Inflammatory macrophage treated with lipopolysaccharide for 4 hours (primary cell): ENCODE measurements at regions not wholly inside any gene's neighbourhood (a gene's known extent, or its start where the extent isn't known, plus 50 kb on each side); places are given as distances from the start of the nearest gene placed in this dataset.

Experiments used
- DNase-seq: peaks from one replicate; pipeline ENCODE4 v3.0.0-alpha.2; 2020

DNA sequence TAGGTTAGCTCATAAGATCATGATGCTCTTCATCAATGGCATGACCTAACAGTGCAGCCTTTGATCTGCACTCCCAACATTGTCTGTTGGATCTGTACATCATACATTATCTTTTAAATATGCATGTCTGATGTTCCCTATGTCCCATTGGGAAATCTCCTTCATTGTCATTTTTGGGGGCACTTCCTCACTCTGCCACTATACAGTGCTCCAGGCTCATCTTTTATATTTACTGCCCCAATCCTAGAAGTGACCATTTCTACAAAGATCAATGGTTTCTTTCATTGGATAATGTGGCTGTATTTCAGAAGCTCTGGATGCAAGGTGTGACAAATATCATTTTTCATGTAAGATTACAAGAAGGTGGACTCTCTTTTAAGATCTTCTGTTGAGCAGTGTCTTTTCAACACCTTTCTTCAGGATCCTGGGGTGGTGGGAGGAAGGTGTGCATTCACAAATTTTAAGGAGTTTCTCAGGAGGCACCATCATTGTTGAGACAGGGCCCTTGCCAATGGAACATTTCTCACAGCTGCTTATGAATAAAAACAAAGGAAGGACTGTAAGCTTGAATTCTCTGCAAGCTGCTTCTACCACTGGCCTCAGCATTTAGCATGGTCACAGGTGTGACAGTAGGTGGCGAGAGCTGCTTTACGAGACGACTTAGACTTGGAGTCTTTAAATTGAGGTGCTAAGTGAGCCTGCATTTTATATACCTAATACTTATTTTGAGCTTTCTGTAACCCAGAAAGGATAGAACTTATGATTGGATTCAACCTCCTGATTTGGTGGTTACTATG, 403.0 kb downstream of the LMO7 start:
- DNase-seq, result no peak

DNA sequence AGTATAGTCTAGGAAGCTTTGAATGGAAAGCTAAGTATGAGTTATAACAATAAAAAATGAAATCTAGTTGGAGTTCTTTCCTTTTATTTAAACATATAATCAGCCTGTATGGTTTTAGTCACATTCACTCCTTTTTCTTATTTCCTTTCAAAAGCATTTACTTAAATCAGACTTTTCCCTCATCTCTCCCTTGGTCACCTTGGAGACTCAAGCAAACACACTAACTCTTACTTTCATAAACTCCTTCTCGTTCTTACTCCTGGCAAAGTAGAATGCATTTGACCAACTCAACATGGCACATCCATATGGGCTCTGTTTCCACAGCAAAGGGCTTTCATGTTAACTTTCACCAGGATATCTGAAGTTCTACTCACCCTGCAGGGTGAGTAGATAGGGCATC, 400.0 kb downstream of the LMO7 start:
- DNase-seq, result no peak

- DNase-seq, result peak; percentile 1
Observed at GRCh38 chr13:76035711-76036110, 399.6 kb downstream of the LMO7 start.

DNA sequence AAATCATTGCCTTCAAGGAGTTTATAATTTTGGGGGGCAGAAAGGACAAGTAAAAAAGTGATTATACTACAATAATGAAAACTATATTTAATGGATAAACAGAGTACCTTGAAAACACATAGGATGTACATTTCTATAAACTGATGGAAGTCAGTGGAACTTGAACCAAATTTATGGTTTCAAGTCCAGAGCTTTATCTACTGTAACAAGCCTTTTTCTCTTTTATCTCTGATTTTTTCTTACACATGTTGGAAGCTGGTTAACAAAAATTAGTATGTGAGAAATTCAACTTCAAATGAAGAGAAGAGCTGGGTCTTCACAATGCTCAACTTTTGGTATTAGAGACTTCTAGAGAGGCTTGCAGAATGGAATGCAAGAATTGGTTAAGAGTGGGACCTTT, 393.6 kb downstream of the LMO7 start:
- no peak for DNase-seq

GRCh38 chr13:76029088-76029487, 393.0 kb downstream of the LMO7 start:
- DNase-seq, result no peak

GRCh38 chr13:76027131-76027530, 391.0 kb downstream of the LMO7 start:
- DNase-seq, result no peak

DNA sequence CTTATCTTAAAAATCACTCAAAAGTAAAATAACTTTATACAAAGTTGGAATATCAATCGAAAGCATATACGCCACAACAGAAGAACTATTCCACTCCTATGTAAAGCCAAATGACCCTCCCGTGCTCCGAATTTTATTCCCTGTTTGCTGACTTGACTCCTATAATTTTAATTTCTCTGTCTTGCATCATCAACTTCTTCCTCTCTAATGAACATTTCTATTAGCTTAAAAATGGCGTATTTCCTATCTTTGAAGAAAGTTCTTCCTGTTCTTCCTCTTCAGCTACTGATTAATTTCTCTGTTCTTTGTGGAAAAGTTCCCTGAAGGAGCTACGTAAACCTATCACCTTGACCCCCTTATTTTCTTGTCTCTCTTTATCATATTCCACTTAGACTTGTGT, 389.3 kb downstream of the LMO7 start:
- DNase-seq, result no peak

GRCh38 chr13:76024151-76024550, 388.0 kb downstream of the LMO7 start:
- no peak for DNase-seq

GRCh38 chr13:76023652-76024051, 387.5 kb downstream of the LMO7 start:
- DNase-seq, result no peak

DNA sequence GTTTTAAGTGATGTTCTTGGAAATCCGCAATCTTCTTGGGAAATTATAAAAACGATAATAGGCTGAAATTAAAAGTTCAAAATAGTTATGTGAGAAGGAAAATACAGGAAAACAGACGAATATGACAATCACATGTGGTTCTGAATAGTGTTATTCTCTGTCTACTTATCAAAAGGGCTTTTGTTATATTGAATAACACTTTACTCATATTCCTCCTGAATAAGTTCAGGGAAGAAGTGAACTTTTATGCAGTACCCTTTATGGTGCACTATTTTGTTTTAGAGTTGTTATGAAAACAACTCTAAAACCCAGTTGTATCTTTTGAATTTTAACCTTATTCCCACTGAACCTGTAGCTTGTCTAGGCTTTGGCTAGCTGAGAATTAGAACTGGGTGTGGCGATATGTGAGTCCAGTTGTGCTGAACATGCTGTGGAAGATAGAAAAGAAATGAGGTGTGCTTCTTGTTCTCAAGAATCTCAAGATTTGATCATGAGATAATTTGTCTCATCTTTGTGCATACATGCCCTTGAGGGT, 384.4 kb downstream of the LMO7 start:
- DNase-seq, result no peak

- DNase-seq, result no peak
Observed at GRCh38 chr13:76019421-76020044, 383.4 kb downstream of the LMO7 start.

DNA sequence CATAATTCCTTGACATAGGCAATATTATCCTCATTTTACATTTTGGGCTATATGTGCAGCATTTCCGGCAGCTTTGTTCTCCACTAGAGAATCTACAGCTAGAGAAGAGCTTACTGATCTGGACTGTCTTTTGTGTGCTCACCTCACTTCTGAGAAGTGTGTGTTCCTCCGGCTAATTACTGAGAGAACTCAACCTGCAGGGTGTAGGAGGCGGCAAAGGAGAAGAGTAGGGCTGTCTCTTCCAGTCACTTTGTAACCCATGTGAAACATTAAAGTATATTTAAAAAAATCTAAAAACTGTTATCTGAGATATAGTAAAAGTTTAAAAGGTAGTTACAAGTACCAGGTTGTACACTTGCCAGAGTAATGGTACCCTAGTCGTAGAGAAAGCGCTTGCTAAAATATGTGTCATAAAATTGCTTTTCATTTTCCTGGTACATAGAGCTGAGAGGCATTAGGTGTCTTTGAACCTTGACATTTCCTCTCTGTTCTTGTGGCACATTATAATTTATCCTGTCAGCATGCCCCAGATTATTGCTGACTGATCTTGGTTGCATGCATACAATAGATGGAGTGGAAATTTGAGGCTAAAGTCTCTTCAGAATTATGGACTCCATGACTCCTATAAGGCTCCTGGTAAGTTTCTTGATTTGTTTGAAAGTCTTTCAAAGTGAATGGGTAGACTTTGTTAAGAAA, 381.9 kb downstream of the LMO7 start:
- DNase-seq, result no peak

- DNase-seq, result peak; percentile 10
Observed at GRCh38 chr13:76016799-76017400, 380.8 kb downstream of the LMO7 start.

DNA sequence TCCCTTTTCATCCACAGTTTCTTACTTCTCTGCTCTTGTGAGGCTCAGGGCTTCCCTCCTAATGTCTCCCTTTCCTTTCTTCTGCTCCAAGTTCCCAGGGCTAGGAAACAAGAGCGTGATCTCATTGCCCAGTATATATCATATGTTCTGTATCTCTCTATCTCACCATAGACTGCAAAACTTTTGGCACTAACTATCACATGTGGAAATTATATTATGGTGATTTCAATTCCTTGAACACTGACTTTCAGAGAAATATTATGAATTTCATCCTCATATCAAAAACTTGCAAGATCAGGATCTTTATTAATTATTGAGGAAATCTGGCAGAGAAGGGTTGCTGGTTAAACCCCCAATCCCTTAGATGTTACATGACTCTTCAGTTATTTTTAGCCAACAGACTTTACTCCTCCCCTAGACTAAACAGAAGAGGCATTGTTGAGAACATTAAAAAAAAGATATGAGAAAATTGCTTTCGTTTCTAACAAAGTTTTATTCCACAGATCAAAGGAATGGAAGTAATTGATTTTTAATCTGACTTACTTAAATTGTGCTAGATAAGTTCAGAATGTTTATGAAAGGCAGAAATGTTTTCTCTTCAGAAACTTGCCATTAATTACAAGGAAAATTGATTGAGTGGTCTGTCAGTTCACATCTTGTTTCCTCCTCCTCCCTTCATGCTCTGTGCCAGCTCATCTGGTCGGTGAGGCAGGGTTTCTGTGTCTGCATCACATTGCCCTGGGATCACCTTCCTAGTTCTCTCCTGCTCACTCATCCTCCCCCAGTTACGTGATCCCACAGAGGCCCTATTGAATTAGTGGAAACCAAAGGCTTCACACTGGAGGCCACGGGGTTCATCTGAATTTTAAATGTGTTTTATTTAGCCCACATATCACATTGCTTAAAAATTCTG, 378.5 kb downstream of the LMO7 start:
- DNase-seq, result no peak

- DNase-seq, result no peak
Observed at GRCh38 chr13:76012091-76012721, 376.1 kb downstream of the LMO7 start.

DNA sequence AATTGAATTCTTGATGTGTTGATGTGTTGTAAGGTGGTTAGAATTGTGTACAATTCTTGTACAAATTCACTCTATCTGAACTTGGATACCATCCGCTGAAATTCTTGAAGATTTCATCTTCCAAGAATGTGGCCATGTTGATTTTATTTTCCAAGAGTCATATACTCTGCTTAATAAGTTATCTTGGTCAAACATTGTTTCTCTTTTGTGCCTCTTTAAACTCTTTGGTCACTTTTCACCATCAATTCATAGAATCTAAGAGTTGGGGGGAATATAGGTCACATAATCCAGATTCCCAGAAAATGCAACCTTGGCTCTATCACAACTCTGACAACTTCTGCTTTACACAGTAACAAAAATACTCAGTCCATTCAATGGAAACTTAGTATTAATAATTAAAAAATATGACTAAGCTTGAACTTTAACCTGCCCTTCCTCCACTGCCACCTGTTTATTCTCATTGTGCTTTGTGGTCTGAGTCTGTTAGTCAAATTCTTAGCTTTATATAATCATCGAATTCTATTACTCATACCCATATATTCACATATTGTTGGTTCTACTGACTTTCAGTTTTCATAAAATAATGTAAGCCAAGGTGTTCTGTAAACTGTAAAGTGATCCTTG, 373.2 kb downstream of the LMO7 start:
- no peak for DNase-seq

DNA sequence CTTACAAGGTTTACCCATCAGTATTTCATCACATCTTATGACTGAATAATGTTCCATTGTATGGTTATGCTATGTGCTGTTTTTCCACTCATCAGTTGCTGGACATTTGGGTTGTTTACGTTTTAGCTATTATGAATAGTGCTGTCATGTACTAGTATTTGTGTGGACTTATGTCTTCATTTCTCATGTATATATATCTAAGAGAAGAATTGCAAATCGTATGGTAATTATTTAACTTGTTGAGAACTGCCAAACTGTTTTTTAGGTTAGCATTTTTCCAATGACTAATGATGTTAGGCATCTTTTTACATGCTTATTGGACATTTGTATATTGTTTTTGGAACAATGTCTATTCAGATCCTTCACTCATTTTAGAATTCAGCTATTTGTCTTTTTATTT, 368.3 kb downstream of the LMO7 start:
- no peak for DNase-seq

- peak; percentile 24 for DNase-seq
Observed at GRCh38 chr13:76000131-76000530, 364.0 kb downstream of the LMO7 start.

DNA sequence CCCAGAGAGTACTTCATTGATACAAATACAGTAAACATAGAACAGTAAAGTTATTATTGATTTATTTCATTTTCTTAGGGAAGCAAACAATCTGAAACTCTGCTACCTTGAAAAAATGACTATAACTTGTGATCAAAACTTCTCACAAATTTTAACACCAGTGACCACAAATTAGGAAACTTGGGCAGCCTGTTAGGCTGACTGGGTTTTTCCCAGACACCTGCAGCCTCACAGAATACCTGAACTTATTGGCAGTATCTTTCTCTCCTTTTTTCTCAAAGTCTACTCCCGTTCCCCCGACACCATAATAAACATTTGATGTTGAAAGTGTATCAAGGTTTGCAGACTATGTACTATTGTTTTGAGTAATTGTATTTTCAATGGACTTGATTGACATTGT, 360.5 kb downstream of the LMO7 start:
- no peak for DNase-seq

DNA sequence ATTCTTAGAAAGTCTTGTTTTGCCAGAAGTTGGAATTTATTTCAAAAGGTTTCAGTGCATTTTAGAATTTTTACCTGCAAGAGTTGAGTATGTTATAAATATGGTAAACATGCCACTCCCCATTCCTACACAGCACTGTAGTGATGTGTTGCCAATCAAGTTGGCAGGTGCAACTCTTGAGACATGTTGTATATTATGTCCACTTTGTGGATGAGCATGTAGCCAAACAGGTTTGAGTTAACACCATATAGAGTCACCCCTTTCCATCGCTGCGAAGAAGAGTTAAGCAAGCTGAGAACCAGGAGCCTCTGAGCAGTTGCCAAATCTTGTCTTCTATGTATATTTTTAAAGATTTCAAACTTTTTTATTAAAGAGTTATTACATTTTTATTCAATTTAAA, 359.8 kb downstream of the LMO7 start:
- no peak for DNase-seq

- DNase-seq, result peak; percentile 2
Observed at GRCh38 chr13:75993823-75994222, 357.7 kb downstream of the LMO7 start.
